ENCODE measurements at regions not wholly inside any gene's neighbourhood (a gene's known extent, or its start where the extent isn't known, plus 50 kb on each side); places are given as distances from the start of the nearest gene placed in this dataset.

- no peak for DNase-seq (ENCODE audit: low read depth)
- no peak overlapping the region for H3K4me3 ChIP-seq (ENCODE audit: low read depth, low read length)
- TF ChIP-seq CTCF (IDR thresholded peaks at IDR 0.05; ENCODE audit: insufficient read depth, low read length), result no peak
Measured at GRCh38 chr4:23036503-23036902, 343.8 kb downstream of the GBA3 start.

- no peak overlapping the region for H3K4me3 ChIP-seq (ENCODE audit: low read depth, low read length)
- no peak for TF ChIP-seq CTCF (IDR thresholded peaks at IDR 0.05; ENCODE audit: insufficient read depth, low read length)
- no peak for DNase-seq (ENCODE audit: low read depth)
Measured at GRCh38 chr4:23035521-23036056, 342.9 kb downstream of the GBA3 start.

DNA sequence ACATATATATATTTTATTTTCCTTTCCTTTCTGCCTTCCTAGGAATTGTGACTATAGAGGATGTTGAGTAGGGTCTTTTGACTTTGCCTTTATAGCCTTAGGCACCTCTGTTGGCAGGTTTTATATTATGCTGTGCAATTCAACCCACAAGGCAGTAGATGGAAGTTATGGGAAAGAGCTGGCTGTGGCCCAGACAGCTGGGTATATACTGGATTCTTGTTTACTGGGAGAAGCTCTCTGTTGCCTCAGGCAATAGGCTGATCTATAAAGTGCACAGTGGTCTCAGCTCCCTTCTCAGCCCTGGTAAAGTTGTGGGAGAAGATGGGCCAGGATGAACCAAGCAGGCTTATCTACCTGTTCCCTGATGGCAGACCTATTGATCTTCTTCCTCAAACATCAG is 342.0 kb downstream of the GBA3 start:
- DNase-seq (ENCODE audit: low read depth), result no peak
- TF ChIP-seq CTCF (IDR thresholded peaks at IDR 0.05; ENCODE audit: insufficient read depth, low read length), result no peak
- no peak overlapping the region for H3K4me3 ChIP-seq (ENCODE audit: low read depth, low read length)

DNA sequence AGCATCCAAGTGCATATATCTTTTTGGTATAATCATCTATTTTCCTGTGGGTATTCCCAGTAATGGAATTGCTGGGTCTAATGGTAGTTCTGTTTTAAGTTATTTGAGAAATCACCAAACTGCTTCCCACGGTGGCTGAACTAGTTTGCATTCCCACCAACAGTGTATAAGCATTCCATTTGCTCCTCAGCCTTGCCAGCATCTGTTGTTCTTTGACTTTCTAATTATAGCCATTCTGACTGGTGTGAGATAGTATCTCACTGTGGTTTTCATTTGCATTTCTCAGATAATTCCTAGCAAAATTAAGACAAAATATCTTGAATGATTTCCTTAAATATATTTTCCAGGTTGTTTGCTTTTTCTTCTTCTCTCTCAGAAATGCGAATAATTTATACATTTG is 341.1 kb downstream of the GBA3 start:
- H3K4me3 ChIP-seq (ENCODE audit: low read depth, low read length), result no peak overlapping the region
- peak; percentile 7 for DNase-seq (ENCODE audit: low read depth)
- TF ChIP-seq CTCF (IDR thresholded peaks at IDR 0.05; ENCODE audit: insufficient read depth, low read length), result no peak

DNA sequence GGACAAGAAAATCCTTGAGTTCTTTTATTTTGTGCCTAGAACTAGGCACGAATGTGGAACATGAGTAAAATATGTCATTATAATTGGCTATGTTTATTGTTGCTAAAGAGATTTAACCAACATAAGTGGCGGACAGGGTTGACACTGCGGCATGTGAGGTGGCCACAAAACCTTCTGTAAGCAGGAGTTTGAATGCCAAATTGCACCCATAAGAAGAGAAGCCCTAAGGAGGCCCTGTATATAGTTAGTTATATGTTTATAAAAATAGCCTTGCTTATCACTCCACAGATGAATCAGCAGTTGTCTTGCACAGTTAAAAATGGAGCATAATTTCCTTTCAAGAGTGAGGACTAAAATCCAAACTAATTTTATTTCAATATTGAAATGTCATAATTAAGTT is 336.1 kb downstream of the GBA3 start:
- no peak for DNase-seq (ENCODE audit: low read depth)
- no peak overlapping the region for H3K4me3 ChIP-seq (ENCODE audit: low read depth, low read length)
- no peak for TF ChIP-seq CTCF (IDR thresholded peaks at IDR 0.05; ENCODE audit: insufficient read depth, low read length)

DNA sequence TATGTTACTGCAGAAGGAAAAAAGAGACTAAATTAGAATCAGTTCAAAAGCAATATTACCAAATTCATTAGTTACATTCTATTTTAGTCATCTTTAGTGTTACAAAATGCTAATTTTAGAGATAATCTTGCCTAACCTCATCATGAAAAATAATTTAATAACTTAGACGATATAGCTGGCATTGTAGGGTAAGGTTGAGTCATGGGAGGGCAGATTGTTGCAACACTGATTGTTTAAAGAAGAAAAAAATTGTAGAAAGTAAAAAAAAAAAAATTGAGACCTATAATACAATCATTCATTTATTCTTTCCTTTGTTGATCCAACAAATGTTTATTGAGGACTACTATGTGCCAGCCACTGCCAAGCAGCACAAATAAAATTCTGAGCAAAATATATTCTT is 330.9 kb downstream of the GBA3 start:
- no peak for TF ChIP-seq CTCF (IDR thresholded peaks at IDR 0.05; ENCODE audit: insufficient read depth, low read length)
- H3K4me3 ChIP-seq (ENCODE audit: low read depth, low read length), result no peak overlapping the region
- DNase-seq (ENCODE audit: low read depth), result no peak

DNA sequence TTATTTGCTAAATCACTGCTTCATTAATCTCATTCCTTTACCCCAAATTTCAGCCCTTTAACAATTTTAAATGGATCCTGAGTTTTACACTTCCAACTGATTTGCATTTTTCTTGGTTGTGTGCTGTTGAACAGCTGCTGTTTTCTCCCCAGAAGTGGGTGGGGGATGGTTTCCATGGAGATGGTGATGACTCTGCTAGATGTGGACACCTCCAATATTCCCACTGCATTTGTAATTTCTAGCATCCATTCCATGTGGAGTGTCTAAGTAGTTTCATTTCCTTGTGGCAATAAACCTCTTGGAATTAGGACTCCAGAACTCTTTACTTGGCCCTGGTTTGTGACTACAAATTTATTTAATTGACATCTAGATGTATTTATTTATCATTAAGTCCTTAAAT is 330.4 kb downstream of the GBA3 start:
- no peak for DNase-seq (ENCODE audit: low read depth)
- no peak overlapping the region for H3K4me3 ChIP-seq (ENCODE audit: low read depth, low read length)
- TF ChIP-seq CTCF (IDR thresholded peaks at IDR 0.05; ENCODE audit: insufficient read depth, low read length), result no peak
